Suppressor macrophage (primary cell): ENCODE measurements at regions not wholly inside any gene's neighbourhood (a gene's known extent, or its start where the extent isn't known, plus 50 kb on each side); places are given as distances from the start of the nearest gene placed in this dataset.
A peak's percentile ranks its signal among the peaks of the same experiment; 100 is the strongest.

Experiments used
- DNase-seq, 4 experiments: peaks; one replicate each; pipeline ENCODE4 v3.0.0-alpha.2; 2020 to 2022

DNA sequence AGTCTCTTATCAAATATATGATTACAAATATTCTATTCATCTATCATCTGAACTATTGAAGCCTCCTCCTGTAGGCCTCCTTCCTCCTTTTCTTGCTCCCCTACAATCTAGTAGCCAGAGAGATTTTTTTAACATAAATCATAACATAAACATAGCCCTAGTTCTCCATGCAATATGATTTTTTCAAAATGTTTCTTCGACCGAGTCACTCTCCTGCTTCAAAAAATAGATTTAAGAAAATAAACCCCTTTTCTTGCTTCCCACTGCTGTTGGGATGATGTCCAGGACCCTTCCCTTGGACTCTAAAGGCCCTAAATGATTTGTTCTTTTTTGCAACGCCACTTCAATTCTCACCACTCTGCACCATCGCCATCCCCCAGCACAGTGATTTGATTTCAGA, 319.7 kb upstream of the TSHZ3 start:
- no peak for DNase-seq

DNA sequence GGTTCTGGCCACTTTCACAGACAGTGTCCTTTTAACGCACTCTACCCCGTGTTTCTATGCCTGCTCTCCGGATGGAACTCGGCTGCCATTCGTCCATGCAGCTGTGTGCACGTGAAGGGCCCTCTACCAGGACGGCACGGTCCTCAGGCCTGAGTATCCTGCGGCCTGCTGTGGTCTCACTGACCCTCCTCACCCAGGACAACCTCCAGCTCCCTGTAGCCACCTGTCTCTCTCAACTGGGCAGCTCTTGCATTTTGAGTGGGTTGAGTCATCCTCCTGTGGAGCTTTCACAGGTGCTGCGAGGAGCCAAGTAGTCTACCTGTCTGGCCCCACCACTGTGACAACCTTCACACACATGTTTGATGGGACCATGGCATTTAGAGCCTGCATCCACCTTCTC, 321.7 kb upstream of the TSHZ3 start:
- no peak for DNase-seq

DNA sequence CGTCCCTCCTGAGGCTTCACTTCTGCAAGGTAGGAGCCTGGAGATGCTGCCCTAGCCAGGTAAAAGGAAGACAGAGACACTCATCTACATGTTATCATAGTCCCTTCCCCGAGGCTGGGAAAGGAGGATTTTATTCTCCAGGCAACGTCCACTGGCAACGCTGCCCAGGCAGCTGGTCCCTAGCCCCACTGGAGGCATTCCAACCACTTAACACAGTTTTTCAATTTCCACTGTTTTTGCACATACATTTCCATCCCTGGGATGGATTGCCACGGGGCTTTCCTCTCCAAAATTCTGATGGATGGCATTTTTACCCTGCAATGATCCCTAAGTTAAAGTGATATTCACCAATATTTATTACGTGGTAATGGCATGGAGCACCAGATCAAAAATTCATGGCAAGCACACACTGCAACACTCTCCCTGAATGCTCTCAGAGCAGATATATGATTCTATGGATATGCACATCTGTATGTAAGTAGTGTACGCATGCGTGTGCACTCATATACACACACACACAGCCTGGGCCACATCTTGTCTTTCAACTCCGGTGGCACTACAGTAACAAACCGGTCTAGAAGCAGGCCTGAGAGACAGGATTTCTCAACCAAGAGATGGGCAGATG, 322.3 kb upstream of the TSHZ3 start:
- no peak for DNase-seq

DNA sequence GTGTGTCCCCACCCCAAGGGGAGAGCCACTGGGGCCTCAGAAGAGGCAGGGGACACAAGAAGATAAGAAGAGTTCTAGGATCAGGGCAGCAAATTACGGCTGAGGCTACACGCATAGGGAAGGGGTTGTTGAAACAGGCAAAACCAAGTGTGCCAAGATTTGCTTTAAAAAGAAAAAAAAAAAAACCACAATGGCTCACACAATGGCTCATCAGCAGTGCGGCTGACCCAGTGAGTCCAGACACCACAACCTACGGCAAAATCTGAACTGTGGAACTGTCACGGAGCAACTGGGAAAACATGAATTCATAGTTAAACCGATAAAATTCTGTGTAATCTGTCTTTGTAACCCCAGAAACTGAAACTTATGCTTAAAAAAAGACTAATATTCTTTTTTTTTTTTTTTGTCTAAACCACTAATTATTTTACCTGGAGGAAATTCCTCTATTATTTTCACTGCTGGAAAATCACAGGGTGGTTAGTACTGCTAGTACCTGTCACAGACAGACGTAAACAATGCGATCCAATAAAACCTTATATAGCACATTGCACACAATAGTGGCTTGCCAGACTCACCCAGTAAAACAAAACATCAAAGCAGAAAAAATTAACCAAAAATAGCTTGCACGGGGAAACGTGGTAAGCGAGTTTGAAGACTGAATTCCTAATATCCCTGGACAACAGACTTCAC, 325.4 kb upstream of the TSHZ3 start:
- no peak for DNase-seq

DNA sequence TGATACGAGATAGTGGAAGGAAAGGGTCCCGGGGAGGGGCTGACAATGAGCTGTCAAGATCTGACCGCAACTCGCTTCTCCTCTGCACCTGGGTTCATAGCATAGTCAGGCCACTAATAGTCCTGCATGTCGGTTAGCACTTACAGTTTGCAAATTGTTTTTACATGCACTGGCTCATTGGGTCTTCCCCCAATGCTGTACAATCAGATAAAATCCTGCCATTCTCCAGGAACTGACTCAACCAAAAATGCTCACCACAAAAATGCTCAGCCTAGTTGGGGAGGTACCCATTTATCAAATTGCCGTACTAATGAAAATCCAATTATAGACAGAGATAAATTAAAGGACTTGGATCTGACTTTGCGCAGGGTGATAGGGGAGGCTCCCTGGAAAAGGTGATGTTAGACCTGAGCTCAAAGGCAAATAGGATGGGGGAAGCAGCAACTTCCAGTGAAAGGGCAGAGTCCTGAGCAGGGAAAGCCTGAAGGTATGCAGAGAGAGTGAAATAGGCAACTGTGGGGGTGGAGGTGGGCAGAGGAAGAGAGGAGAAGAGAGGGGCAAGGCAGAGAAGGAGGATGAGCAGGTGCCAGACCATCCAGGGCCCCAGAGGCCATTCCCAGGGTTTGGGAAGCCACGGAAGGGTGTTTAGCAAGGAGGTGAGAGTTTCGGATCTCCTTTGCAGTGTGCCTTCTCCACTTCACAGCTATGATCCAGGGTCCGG, 326.1 kb upstream of the TSHZ3 start:
- no peak for DNase-seq

DNA sequence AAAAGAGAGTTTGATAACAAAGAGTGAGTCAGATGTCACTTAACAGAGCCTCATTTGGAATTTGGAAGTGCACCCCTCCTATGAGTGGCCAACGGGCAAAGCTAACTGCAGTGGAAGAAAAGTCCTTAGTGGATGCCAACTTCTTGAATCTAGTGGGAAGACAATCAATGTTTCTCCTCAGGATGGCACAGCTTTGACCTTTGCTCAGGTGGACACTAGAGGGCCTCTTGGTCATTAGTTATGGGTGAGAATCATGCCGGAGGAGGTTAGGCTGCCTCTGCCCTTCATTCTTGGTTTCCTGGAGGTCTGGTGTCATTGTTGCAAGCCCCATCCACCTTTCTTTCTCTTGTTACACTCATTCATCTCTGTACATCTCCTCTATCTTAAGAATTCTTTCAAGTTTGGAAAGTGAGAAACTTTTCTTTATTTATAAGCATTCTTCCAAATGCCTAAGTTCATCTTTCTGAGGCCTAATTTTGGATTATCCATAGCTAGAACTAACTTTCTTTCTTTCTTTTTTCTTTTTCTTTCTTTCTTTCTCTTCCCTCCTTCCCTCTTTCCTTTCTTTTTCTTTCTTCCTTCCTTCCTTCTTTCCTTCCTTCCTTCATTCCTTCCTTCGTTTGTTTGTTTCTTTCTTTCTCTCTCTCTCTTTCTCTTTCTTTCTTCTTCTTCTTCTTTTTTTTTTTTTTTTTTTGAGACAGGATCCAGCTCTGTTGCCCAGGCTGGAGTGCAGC, 327.2 kb upstream of the TSHZ3 start:
- DNase-seq, result peak; percentile 11 to 35 (median 24)

DNA sequence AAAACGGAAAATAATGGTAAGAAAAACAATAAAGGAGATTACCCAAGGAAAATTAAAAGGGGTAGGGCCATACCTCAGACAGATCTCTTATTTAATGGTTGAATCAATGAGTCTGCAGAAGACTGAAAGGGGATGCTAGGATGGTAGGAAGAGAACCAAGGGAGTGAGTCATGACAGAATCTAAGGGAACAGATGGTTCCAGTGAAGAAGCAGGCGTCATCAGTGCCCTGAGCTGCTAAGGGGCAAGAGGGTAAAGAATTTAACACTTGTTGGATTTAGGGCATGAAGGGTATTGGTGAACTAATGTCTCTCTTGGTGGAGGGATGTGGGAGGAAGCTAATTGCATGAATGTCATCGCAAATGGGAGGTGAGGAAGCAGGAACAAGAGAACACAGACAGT, 329.2 kb upstream of the TSHZ3 start:
- no peak for DNase-seq

DNA sequence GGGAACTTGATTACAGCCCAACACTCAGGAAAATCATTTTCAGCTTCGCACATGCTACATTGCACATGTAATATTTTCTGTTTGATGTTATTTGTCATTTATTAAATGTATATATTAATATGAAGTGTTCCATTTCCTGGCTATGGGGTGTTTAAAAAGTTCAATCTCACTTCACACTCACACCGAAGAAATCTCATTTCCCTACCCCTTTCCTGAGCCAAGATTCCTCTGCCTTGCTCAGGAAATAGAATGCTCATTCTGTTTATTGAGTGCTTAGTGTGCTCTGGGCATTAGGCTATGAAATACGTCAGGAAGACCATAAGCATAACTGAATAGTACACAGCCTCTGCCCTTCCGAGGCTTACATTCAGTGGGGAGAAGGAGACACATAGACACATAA, 331.9 kb upstream of the TSHZ3 start:
- DNase-seq, result no peak

DNA sequence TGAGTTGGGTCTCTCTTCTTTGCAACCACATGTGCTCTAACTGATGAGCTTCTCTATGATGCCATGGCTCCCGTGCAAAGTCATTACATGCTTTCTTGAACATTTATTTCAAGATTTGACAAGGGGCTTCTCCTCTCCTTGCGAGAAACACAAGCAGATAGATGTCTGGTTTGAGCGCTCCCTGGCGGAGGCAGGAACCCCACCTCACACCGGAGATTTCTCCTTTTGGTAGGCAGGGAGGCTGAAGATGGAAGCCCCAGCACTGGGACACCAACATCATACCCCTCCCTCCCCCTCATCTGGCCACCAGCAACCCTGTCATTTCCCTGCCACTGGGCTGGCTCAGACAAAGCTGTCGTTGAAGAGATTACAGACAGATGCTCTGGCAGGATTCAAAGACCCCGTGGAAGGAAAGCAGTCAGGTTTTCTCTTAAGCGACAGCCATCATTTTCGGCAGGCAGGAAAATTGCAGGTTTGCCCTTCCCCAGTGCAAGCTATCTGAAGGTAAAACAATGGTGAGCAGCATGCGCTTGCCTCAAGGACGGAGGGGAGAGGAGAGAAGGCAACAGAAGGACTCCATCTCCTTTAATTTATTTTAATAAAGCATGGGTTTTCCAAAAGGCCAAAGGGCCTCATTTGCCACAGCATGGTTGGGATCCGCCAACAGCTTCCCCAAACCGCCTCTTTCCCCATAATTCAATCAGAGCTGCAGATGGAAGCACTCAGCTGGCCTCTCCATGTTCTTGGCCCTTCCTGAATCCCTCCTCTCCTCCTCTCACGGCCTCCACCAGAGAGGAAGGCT, 344.1 kb upstream of the TSHZ3 start:
- no peak for DNase-seq

DNA sequence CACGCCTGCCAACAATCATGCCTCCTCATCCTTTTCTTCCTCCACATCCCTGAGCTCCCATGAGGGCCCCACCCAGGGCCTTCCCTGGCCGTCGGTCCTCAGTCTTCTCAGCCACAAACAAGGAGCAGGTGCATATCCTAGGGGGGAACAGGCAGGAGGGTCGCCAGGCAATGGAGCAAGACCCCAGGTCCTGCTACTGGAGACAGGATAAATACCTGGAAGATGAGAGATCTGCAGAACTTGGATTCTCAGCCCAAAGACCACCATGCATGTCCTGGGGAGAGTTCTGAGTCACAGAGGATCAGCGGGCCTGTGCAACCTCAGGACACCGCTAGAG, 344.7 kb upstream of the TSHZ3 start:
- DNase-seq, result no peak

DNA sequence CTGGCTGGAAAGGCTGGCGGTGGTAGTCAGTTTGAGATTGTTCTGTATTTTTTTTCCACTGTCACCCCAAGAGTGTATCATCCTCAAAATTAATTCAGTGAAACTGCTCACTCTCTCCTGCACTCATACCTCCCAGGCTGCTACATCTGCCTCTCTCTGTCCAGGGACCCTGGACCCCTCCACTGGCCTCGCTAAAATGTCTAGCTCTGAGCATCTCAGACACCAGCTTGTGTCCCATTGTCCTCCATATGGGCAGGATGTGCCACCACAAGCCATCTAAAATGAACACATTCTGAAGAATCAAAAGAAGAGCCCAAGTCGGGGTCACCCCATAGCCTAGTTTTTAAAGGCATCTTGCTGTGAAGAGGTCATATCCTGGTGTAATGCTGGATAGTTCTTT, 345.5 kb upstream of the TSHZ3 start:
- no peak for DNase-seq

DNA sequence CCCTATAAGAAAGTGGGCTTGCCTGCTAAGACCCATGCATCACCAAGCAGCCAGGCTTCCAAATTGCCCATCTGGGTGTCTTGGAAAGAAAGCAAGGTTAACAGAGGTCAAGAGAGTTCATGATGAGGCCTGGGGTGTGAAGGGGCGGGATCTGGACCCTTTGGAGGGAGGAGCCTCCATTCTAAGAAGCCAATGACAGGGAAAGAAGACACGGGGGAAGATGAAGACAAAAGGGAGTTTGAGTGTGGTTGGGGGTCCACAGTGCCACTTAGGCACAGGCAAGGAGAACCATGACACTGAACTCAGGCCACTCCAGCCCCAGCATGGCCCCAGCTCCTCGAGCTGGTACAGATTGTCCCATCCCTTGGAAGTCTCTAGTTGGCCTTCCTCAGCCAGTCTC, 350.2 kb upstream of the TSHZ3 start:
- no peak for DNase-seq

DNA sequence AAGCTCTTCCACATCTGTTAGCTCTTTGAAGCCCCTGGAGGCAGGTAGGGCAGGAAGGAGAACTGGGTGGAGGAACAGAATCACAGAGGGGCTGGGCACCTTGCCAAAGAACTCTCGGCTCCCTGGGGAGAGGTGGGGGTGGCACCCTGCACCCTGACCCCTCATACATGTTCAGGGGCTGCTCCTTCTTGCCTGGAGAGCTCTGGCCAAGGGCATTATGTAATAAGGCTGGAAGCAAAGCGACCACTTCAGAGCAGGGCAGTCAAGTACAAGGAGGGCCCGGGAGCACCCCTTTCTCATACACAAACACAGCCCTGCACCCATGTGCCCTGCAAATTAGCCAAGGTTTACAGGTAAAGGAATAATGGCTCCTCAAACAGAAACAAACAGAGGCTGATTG, 351.9 kb upstream of the TSHZ3 start:
- DNase-seq, result no peak

DNA sequence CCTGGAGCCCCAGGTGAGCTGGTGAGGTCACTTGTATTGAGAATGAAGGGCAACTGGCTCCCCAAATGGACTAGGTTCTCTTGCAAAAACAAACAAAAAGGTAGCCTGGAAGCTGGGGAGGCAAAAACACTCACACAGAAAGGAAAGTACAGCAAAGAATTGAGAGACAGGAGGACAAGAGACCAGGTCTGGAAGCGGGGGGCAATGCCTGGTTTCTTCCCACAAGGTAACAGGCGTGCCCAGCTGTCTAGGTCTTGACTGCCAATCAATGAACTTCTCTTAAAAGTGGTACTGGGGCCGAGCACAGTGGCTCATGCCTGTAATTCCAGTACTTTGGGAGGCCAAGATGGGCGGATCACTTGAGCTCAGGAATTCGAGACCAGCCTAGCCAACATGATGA, 356.4 kb upstream of the TSHZ3 start:
- no peak for DNase-seq

DNA sequence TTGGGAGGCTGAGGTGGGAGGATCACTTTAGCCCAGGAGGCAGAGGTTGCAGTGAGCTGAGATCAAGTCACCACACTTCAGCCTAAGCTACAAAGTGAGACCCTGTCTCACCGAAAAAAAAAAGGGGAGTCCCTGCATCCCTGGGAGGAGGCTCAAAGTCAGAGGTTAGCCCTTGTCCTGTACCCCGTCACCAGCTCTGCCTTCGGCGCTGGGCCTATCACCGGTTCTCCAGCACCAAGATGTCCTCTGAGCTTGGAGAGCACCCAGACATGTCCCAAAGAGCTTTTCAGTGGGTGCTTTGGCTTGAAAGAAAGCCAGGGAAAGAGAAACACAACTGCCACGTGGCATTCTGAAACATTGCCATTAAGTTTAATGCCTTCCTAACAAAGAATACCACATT, 356.9 kb upstream of the TSHZ3 start:
- DNase-seq, result no peak

DNA sequence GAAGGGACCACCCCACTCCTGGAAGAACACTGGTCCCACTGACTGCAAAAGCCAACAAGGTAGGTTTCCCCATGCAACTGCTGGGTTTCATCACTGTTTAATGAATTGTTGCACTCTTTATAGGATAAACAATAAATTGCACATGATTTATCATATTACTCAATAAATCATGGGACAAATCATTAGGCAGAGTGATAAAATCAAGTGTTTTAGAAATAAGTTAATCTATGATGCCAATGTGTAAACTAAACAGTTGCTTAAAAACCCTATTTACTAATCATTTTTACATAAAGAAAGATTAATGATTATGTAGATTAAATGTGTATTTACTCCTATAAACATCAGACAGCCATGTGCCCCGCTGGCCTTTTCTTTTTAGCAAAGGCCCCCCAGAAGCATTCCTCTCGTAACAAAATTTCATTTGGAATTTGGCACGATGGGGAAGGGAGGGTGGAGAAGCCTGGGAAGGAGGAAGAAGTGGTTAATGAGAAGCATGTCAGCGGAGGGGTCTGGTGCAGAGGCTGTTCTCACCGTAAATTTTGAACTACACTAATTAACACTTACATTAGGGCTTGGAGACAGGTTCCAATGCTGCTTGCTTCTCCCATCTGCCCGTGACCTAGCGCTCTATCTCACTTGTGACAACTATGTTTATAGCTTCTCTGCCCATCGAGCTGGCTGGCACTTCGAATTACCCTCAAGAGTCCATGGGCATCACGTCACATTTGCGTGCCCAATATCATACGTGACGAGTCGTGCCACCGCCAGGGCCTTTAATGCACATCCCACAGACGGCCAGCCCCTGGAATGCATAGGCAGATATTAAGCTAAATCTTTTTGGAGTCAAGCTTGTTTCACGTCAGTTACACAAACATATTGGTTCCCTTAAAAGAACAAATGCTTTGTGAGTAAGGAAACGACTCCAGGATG, 357.7 kb upstream of the TSHZ3 start:
- no peak for DNase-seq

DNA sequence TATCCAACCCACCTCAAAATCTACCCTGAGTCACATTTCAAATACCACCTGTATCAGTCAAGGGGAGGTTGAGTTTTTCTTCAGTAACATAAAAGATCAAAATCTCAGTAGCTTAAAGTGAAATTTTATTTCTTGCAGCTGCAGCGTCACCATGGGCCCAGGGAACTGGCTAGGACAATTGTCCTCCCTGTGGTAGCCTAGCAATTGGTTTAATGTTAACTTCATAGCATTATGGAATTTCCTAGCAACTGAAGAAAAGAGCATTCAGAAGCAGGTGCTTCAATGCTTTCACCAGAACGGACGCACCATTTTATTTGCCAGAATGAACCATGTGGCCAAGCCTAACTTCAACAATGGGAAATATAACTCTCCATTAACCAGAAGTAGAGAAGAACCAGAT, 359.3 kb upstream of the TSHZ3 start:
- DNase-seq, result no peak

DNA sequence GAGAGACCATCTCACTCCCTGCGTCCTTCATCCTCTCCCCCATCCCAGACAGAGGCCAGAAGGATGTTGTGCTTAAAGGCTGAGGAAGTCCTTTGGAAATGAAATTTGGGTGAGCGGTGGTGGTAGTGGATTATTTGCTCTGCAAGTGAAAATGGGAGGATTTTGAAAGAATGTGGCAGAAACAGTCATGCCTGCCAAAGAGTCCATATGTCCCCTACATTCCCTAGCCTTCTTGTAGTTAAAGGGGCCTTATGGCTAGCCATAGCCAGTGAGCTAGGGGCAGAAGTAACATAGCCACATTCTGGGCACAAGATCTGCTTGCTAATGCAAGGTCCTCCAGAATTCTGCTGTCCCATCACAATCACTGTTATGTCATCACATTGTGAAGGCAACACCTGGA, 360.2 kb upstream of the TSHZ3 start:
- DNase-seq, result no peak

DNA sequence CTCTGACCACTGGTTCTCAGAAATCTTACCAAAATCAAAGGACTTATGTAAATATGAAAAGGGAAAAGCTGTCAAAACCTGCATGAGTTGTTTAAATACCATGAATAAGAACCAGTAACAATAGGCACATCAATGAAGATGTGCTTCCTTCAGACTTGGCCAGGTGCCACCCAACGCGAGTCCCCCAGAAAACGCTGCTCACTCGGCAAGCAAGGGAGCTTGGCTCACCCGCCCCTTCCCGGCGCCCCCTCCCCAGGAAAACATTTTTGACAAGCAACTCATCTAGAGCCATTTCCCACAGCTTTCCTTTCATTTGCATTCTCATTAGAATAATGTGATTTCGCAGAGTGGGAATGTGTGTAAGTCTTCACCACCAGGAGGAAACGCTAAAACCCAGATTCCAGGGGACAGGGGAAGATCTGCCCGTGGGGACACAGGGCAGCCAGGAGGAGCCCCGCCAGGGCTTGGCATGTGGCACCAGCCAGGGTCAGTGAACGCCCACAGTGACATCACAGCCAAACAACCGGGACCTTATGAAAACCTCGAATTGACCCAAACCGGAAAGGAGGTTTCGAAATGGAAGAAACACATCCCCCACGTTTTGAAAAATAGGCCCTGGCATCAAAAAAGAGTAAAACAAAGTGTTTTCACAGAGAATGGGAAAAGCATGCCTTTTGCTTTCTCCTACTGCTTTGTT, 366.2 kb upstream of the TSHZ3 start:
- DNase-seq, result peak in 3 of 4 experiments; percentile 1 to 10 (median 4)

DNA sequence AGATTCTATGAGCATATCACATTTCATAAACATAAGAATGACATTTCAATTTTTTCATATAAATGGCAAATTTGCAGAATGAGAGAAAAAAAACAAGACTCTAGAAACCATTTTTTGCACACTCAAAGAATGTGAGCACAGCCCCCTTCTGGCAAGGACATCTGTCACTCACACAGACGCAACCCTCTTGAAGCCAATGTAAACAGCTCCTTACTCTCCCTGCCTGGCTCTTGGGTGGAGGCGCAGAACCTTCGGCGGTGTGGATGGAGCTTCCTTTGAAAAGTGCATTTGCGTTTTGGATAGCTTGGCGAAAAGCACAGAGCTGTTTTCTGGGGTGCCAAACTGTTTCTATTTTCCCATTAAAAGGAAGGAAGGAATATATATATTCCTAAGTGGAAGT, 367.6 kb upstream of the TSHZ3 start:
- no peak for DNase-seq
